ENCODE measurements at regions not wholly inside any gene's neighbourhood (a gene's known extent, or its start where the extent isn't known, plus 50 kb on each side); places are given as distances from the start of the nearest gene placed in this dataset.

DNA sequence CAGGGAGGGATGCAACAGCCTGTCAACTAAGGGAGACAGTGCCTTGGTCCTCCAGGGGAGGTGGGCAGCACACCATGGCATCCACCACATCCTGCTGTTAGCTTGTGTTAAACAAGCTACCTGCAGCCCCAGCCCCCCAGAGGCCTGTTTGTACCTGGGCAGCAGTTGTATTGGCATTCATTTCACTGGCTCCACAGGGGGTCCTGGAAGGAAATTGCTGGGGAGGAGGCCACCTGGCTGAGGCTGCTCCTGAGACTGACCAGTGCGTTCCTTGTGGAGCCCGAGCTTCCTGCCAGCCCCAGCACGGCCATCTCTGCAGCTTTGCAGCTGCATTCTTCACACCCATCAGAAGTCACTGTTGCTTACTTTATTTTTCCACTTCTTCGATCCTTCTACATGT is 479.9 kb downstream of the INSC start:
- no peak overlapping the region for H3K27ac Mint-ChIP-seq
- H2BK12ac ChIP-seq (ENCODE audit: insufficient read length, low read depth, low read length) = no peak overlapping the region
- H3K27ac ChIP-seq (ENCODE audit: insufficient read length, low read depth, low read length) = no peak overlapping the region
- H2BK15ac ChIP-seq (ENCODE audit: low read depth, low read length) = no peak overlapping the region
- peaks cover 0 to 4% (median 4%) of the 10 kb centered on the region in 3 experiments; a peak in 5 of 7 replicates for H3K36me3 Mint-ChIP-seq (ENCODE audit: insufficient read depth in 1 of 3, low read depth in 3 of 3)
- TF ChIP-seq, protein P1, sequence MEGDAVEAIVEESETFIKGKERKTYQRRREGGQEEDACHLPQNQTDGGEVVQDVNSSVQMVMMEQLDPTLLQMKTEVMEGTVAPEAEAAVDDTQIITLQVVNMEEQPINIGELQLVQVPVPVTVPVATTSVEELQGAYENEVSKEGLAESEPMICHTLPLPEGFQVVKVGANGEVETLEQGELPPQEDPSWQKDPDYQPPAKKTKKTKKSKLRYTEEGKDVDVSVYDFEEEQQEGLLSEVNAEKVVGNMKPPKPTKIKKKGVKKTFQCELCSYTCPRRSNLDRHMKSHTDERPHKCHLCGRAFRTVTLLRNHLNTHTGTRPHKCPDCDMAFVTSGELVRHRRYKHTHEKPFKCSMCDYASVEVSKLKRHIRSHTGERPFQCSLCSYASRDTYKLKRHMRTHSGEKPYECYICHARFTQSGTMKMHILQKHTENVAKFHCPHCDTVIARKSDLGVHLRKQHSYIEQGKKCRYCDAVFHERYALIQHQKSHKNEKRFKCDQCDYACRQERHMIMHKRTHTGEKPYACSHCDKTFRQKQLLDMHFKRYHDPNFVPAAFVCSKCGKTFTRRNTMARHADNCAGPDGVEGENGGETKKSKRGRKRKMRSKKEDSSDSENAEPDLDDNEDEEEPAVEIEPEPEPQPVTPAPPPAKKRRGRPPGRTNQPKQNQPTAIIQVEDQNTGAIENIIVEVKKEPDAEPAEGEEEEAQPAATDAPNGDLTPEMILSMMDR (conservative IDR thresholded peaks at IDR 0.05) = no peak
- no peaks in the 10 kb centered on the region for H4K20me1 ChIP-seq (ENCODE audit: control insufficient read depth, insufficient read depth, insufficient read length)
- H2BK120ac ChIP-seq (ENCODE audit: low read depth, low read length, poor library complexity, severe bottlenecking) = no peak overlapping the region
- H2AFZ ChIP-seq (ENCODE audit: low read length) = no peak overlapping the region
- no peak overlapping the region for H3K4me2 ChIP-seq (ENCODE audit: insufficient read depth, insufficient read length, low read length)
- no peak overlapping the region for H3K23ac ChIP-seq (ENCODE audit: insufficient read length, low read depth, low read length)
- H3K27me3 ChIP-seq (ENCODE audit: insufficient read depth, low read length) = no peaks in the 10 kb centered on the region
- no peak overlapping the region for H4K5ac ChIP-seq (ENCODE audit: insufficient read length, low read depth, low read length)
- no peaks in the 10 kb centered on the region for H3K9me3 ChIP-seq (ENCODE audit: control insufficient read depth, low read depth, low read length)
- H3K14ac ChIP-seq (ENCODE audit: insufficient read depth, low read length) = no peak overlapping the region
- no peaks in the 10 kb centered on the region for H3K79me1 ChIP-seq (ENCODE audit: insufficient read depth, low read depth, low read length, poor library complexity, severe bottlenecking)
- H3K9ac ChIP-seq (ENCODE audit: extremely low read depth, insufficient read length, low read length) = no peak overlapping the region
- H2BK5ac ChIP-seq (ENCODE audit: insufficient read length, low read length) = no peak overlapping the region
- no peaks in the 10 kb centered on the region for H3K79me2 ChIP-seq (ENCODE audit: insufficient read depth, low read length)
- H2AK5ac ChIP-seq (ENCODE audit: insufficient read length, low read length) = no peak overlapping the region
- no peaks in the 10 kb centered on the region for H3K23me2 ChIP-seq (ENCODE audit: insufficient read length, low read depth, low read length, poor library complexity, severe bottlenecking)
- peaks cover 12 to 18% of the 10 kb centered on the region in 2 experiments for H3K4me1 Mint-ChIP-seq
- H3K56ac ChIP-seq (ENCODE audit: insufficient read length, low read depth, low read length) = no peak overlapping the region
- H3K4ac ChIP-seq (ENCODE audit: low read depth, low read length) = no peak overlapping the region
- H3K27me3 Mint-ChIP-seq (ENCODE audit: low read depth) = no peaks in the 10 kb centered on the region; the same call in 1 of the 2 replicates
- no peak overlapping the region for H2BK20ac ChIP-seq (ENCODE audit: low read depth, low read length, poor library complexity, severe bottlenecking)
- H4K91ac ChIP-seq (ENCODE audit: insufficient read length, low read depth, low read length) = no peak overlapping the region
- H3K4me3 Mint-ChIP-seq = no peak overlapping the region
- H3K4me1 ChIP-seq (ENCODE audit: insufficient read depth, low read length) = peaks cover 3% of the 10 kb centered on the region; the same call in 1 of the 2 replicates
- H3T11ph ChIP-seq (ENCODE audit: low read length) = no peak overlapping the region
- no CpG with 5 or more reads among the region's 4 CpGs for WGBS (ENCODE audit: extremely low coverage, insufficient read length, low lambda C conversion rate)
- no peak overlapping the region for H4K8ac ChIP-seq (replicated peaks; ENCODE audit: insufficient read length, low read depth, low read length)
- H3K9me3 Mint-ChIP-seq = peaks cover 0 to 4% of the 10 kb centered on the region in 2 experiments; a peak in 1 of 5 replicates
- peak; percentile 50 for DNase-seq
- H3K18ac ChIP-seq (ENCODE audit: insufficient read length, low read depth, low read length) = no peak overlapping the region

Data from H9 (cell line).